Left cardiac atrium (tissue), 4 donors: ENCODE measurements at regions not wholly inside any gene's neighbourhood (a gene's known extent, or its start where the extent isn't known, plus 50 kb on each side); places are given as distances from the start of the nearest gene placed in this dataset.

Source experiments
- ATAC-seq, 2 donors: fragments of 200-7000 bp; cut with Tn5 transposase; one replicate each; pipeline ENCODE4 v1.9.1; 2020; ENCODE audit warnings: mild to moderate bottlenecking in 2 of 2, moderate library complexity in 2 of 2
- DNase-seq: peaks from one replicate; pipeline ENCODE4 v3.0.0-alpha.2; 2020
- intact Hi-C, 2 donors: fragments of 100-400 bp; cut with DNase I; formaldehyde crosslinking; loops; one replicate each; pipeline versions ENCODE4 v1.14.1 to v1.15.1; 2022 to 2023
- donor health status: DM: no; HTN: yes; CAD: no.
- donor health status: DM: no; HTN: yes; CAD: no; lungs with severe emphysema.
- donor health status: DM: yes; HTN: yes; CAD: no.
- donor health status: Dilated cardiomyopathy.

GRCh38 chr2:104678181-104678580 lies 175.7 kb upstream of the POU3F3 start:
- ATAC-seq (no peak), DNase-seq (no peak)
- intact Hi-C loops: no loop called here

DNA sequence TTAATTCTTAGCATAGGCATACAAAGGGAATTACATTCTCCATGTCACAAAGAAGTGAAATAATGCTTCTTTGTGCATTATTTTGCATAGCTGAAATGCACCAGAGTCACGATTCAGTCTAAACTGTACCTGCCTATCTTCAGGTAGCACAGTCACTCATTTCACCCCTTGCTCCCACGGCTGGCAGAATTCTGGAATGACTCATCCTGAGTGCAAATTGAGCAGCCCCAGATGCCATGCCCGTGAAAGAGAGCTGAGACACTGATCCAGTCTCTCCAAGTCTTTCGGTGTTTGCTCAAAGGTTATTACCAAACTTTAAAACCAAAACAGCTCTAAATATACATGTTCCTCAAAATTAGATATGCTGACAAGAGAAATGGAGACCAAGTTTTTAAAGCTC lies 168.3 kb upstream of the POU3F3 start:
- no peak for DNase-seq
- ATAC-seq: no peak
- intact Hi-C loops: no loop called here

DNA sequence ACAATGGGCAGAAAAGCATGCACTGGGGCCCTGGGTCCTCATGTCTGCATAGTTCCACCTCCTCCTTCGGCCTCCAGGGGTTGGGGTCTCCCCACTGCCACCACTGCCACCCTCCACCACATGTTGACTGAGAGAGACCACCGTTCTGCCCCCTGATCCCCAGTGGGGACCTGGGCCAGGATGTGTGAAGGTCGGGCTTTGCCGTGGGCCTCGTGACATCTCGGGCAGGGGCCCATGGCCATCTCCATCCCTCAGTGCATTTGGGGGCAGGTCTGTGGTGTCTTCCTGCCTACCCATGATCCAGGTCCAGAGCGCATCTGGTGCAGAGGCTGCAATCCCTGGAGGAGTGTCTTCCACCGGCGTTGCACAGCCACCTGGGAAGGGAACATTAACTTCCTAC lies 166.8 kb upstream of the POU3F3 start:
- no peak for DNase-seq
- intact Hi-C loops: no loop called here
- ATAC-seq: no peak

DNA sequence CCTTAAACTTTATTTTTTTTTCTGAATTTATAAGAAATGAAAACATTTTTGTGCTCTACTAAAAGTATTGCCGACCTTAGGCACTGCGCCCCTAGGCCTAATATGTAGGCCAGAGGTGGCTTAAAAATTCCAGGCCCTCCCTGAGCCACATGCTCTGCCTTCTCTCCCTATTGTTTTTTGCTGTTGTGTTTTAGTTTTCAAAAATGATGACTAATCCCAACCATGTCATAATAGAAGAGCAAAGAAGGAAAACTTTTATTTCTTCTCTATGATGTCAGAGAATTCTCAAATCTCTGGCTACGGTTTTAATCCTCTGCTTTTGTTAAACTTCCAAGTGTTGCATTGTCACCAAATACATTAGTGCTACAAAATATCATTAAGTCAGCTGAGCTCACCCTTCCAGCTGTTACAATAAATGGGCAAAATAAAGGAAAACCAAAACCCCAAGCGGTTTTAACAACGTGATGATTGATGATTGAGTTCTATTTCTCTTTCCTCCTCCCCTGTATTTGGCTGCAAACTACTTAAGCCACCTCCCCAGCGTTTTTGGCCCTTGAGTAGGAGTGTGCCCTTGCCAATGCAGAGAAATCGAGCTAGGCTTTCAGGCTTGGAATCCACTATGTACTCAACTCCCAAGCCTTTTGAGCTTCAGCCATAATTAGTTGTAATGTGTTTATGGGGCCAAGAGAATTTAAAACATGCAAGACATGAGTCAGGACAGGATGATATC lies 163.5 kb upstream of the POU3F3 start:
- ATAC-seq (peak in 1 of 2 donors; percentile 39), DNase-seq (no peak)
- intact Hi-C loops: no loop called here

GRCh38 chr2:104698276-104698675 lies 155.6 kb upstream of the POU3F3 start:
- ATAC-seq: no peak

DNA sequence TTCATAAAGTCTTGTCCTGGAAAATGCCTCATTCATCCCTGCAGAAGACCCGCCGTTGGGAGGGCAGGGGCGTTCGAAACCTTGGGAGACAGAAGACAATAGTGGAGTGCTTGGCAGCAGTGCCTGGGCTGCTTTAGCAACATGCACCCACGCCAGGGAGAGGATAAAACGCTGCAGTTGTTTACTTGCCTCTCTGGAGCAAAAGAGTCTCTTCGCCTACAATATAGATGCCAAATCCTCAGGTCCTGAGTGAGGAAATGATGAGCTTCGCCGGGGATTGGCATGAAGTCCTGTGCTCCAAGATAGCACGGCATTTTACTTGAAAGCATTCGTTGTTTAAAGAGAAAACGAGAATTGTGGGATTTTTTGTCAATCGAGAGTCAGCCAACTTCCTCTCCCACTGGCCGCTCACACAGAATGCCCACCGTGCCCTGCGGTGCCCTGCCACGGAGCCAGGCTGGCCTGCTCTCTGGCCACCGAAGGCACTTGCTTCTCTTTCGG lies 152.5 kb upstream of the POU3F3 start:
- DNase-seq: no peak
- intact Hi-C loops: no loop called here
- ATAC-seq: no peak

More at GRCh38 chr2:104698276-104698675, 155.6 kb upstream of the POU3F3 start:
- intact Hi-C loops: no loop called here
- DNase-seq: no peak

- ATAC-seq (no peak), DNase-seq (no peak)
- intact Hi-C loops: no loop called here
These were observed 151.7 kb upstream of the POU3F3 start for GRCh38 chr2:104702031-104702850.

DNA sequence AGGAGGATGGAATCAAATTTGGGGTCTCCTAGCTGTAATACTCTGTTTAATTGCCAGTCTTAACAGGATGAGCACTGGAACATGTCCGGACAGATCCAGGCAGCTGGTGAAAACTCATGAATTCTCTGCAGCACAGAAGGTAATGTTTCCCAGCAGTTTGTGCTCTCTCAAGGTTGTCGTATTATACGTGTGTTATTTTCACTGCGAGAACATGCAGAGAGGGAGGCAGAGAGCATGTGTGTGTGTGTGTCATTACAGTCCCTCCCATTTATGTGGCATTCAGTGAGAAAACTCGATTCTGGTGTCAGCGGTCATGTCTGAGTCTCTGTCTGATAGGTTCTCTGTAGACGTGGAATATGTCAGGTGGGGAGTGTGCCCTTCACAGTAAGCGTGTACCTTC lies 150.2 kb upstream of the POU3F3 start:
- no peak for DNase-seq
- intact Hi-C loops: no loop called here
- no peak for ATAC-seq

- intact Hi-C loops: no loop called here
- ATAC-seq: no peak
- no peak for DNase-seq
These were observed 149.2 kb upstream of the POU3F3 start for GRCh38 chr2:104704496-104705245.

DNA sequence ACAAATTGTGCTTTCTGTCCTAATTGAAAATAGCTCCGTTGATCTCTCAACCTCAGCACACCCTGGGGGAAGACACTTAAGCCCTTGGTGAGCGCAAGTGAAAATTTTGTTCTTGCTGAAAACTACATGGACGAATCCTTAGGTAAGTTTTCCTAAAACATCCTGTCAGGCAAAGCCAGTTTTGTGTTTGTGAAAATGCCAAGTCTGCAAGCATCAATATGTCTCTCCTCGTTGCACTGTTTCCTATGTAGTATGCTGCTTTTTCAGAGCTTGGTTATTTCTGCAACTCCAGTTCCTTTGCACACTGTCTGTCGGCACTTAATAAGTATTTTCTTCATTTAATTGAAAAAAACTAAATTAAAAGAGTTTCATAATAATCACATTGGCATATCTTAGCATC lies 146.9 kb upstream of the POU3F3 start:
- ATAC-seq (no peak), DNase-seq (no peak)
- intact Hi-C loops: no loop called here

DNA sequence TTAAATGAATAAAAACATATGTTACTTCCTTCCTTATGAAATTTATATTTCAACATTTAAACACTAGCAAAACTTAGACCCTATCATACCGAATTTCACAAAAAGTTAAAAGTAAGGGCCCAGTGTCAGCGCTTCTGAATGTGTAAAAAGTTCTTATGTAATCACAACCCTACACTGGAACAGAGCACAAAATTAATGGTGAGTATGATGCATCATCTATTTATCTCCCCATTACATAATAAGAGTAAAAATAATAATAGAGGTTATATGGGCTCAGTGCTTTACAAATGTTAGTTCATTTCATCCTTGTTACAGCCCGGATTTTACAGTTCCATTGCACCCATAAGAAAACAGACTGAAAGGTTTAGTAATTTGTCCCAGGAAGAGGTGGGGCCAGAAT lies 144.9 kb upstream of the POU3F3 start:
- intact Hi-C loops: no loop called here
- ATAC-seq (no peak), DNase-seq (no peak)

GRCh38 chr2:104716061-104716460 lies 137.9 kb upstream of the POU3F3 start:
- intact Hi-C loops: no loop called here
- no peak for ATAC-seq
- no peak for DNase-seq

DNA sequence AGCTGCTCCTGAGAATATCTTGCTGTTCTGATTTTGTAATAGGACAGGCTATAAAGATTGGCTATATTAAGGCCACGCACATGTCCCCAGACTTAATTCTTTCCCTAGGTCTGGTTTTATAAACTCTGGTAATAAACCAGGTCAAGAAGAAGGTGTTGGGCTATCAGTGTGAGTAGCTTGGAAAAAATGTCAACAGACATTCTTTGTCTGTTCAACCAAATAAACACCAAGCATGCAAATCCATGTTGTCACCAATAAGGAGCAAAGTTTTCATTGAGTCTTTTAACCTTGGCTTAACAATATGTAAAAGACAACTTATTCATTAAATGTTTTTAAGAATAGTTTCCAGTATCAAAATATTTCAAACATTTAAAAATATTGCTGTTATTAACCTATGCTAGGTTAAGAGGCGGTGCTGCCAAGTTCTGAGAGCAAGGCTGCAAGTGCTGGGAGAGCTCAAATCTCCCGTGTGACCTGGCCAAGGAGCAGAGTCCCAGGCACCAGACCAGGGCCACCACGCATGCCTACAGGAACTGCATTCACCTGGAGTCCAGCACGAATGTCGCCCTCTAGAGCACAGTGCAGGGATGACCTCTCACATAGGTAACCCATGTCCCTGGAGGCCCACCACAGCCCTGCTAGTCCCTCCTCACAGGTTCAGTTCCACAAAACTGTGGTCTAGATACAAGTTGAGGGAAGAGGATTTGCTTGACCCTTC lies 120.5 kb upstream of the POU3F3 start:
- no peak for DNase-seq
- no peak for ATAC-seq

DNA sequence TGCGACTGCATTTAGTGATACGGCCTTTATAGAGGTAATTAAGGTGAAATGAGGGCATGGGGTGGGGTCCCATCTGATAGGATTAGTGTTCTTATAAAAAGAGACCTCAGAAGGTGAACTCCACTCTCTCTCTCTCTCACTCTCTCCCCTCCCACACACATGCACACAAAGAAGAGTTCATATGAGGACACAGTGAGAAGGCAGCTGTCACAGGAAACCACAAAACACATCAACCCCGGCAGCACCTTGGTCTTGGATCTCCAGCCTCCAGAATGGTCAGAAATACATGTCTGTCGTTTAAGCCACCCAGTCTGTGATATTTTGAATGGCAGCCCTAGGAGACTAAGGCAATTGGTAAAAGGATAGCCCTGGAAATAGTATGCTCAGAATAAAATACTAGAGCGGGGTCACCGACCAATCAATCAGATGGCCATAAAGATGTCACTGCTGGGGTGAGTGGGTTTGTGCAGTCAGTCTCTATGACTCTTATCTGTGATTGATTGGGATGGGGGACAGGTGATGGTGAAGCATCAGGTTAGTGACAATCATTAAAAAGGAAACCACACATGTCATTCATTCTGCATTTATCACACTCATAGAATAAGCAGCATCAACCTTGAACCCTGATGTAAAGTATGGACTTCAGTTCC lies 118.9 kb upstream of the POU3F3 start:
- intact Hi-C loops: no loop called here
- ATAC-seq (no peak), DNase-seq (no peak)

More for the DNA sequence above, 120.5 kb upstream of the POU3F3 start:
- intact Hi-C loops: no loop called here

DNA sequence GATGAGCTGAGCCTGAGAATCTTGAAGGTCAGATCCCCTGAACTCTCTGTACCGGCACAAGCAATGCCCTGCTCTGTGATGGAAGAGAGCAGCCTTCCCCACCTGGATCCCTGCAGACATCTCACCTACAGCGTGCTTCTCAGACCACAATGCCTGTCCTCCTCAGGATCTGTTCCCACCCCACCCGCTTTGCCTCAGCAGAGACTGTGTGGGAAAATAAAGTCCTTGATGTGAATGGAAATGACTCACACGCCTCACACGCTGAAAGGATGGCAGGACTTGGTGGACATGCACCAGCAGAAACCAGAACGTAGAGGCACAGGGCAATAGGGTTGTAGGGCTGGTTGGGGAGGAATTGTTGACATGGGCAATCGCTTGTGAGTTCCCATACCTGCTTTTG lies 117.9 kb upstream of the POU3F3 start:
- intact Hi-C loops: no loop called here
- DNase-seq: no peak
- no peak for ATAC-seq

DNA sequence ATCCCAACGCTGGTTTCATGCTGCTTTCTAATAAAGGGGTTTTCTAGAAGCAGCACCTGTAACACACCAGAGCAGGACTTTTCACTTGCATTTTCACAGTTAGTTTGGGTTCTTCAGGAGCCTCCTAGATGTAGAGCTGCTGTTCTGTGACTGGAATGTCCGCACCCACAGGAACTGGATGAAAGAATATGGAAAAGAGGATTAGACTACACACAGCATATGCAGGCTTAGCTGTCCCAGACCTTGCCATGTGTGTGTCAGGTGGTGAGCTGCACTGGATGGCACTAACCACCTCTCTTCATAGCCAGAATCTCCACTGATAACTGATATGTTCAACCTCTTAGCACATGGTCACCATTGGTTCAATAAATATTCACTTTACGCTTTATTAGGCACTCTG lies 112.1 kb upstream of the POU3F3 start:
- DNase-seq (no peak), ATAC-seq (no peak)
- intact Hi-C loops: no loop called here

GRCh38 chr2:104744537-104744936 lies 109.4 kb upstream of the POU3F3 start:
- intact Hi-C loops: no loop called here
- DNase-seq (no peak), ATAC-seq (no peak)

DNA sequence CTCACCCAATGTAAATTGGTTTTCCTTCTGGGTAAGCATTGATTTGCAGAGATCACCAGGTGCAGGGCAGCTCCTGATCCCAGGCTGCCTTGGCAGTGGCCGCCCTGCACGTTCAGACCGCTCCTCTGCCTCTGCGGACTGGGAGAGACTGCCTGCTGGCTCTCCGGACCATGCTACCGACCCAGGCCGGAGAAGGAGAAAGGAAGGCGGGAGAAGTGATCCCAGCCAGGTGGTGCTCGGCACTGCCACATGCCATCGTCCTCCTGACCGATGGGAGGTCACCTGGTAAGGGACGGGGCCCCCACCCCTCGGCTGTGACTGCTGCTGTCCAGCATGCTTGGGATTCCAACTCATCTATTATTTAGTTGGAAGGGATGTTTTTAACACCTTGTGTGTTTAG lies 108.1 kb upstream of the POU3F3 start:
- intact Hi-C loops: no loop called here
- no peak for ATAC-seq
- DNase-seq: no peak

DNA sequence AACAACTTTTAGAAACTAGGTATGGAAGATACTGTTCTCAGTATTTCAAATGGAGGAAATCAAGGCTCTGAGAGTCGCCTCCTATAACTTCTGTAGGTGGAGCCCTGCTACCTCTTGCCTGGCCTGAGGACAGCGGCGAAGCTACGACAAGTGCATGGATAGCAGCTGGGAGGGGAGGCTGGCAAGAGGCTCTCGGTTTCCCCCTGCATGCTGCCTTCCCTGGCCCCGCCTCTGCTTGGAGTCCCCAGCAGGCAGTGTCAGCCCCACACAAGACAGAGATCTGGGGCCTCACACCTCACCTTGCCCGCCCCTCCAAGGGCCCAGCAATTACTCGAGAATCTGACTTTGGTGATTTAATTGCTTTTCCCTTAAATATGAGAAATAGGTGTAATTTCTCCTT lies 107.6 kb upstream of the POU3F3 start:
- ATAC-seq (no peak), DNase-seq (no peak)

More for the DNA sequence above, 107.6 kb upstream of the POU3F3 start:
- intact Hi-C loops: no loop called here
